Brain pericyte (primary cell): ENCODE measurements at regions not wholly inside any gene's neighbourhood (a gene's known extent, or its start where the extent isn't known, plus 50 kb on each side); places are given as distances from the start of the nearest gene placed in this dataset.
"Not testable (repeated sequence)": the region's sequence is repeated elsewhere in the genome, so short reads cannot be mapped to it uniquely, and the experiment has no call there.

Experiments used
- DNase-seq: peaks from one replicate; pipeline ENCODE4 v3.0.0-alpha.2; 2012; ENCODE audit warnings: low read depth, low spot score

- no peak for DNase-seq
These were observed 412.4 kb upstream of the CAMK1G start for GRCh38 chr1:209171151-209171550.

GRCh38 chr1:209172286-209172685 lies 411.2 kb upstream of the CAMK1G start:
- DNase-seq: no peak

GRCh38 chr1:209172792-209173542 lies 410.5 kb upstream of the CAMK1G start:
- not testable (repeated sequence) for DNase-seq

- not testable (repeated sequence) for DNase-seq
These were observed 409.7 kb upstream of the CAMK1G start for GRCh38 chr1:209173796-209174195.

GRCh38 chr1:209176866-209177430 lies 406.6 kb upstream of the CAMK1G start:
- no peak for DNase-seq

GRCh38 chr1:209183195-209183594 lies 400.3 kb upstream of the CAMK1G start:
- DNase-seq: no peak

- DNase-seq: no peak
These were observed 395.9 kb upstream of the CAMK1G start for GRCh38 chr1:209187589-209187988.

GRCh38 chr1:209190591-209191261 lies 392.8 kb upstream of the CAMK1G start:
- no peak for DNase-seq

- DNase-seq: no peak
These were observed 392.3 kb upstream of the CAMK1G start for GRCh38 chr1:209191262-209191634.

GRCh38 chr1:209196140-209196539 lies 387.4 kb upstream of the CAMK1G start:
- DNase-seq: no peak

- DNase-seq: no peak
These were observed 384.4 kb upstream of the CAMK1G start for GRCh38 chr1:209198961-209199750.

GRCh38 chr1:209199822-209200221 lies 383.7 kb upstream of the CAMK1G start:
- DNase-seq: no peak

GRCh38 chr1:209202321-209202720 lies 381.2 kb upstream of the CAMK1G start:
- DNase-seq: not testable (repeated sequence)

GRCh38 chr1:209202830-209203532 lies 380.5 kb upstream of the CAMK1G start:
- no peak for DNase-seq

- no peak for DNase-seq
These were observed 380.0 kb upstream of the CAMK1G start for GRCh38 chr1:209203533-209203895.

GRCh38 chr1:209205039-209205438 lies 378.5 kb upstream of the CAMK1G start:
- no peak for DNase-seq

- no peak for DNase-seq
These were observed 376.3 kb upstream of the CAMK1G start for GRCh38 chr1:209207126-209207700.

GRCh38 chr1:209207701-209208286 lies 375.7 kb upstream of the CAMK1G start:
- DNase-seq: no peak

- DNase-seq: no peak
These were observed 374.9 kb upstream of the CAMK1G start for GRCh38 chr1:209208648-209209047.

GRCh38 chr1:209213989-209214388 lies 369.5 kb upstream of the CAMK1G start:
- DNase-seq: no peak

GRCh38 chr1:209215826-209216225 lies 367.7 kb upstream of the CAMK1G start:
- no peak for DNase-seq
